ENCODE measurements at regions not wholly inside any gene's neighbourhood (a gene's known extent, or its start where the extent isn't known, plus 50 kb on each side); places are given as distances from the start of the nearest gene placed in this dataset.

GRCh38 chr12:127431594-127431993, 835.4 kb upstream of the TMEM132C start:
- H3K36me3 Mint-ChIP-seq, result no peaks in the 10 kb centered on the region
- H3K4me3 Mint-ChIP-seq, result no peak overlapping the region
- H3K4me1 Mint-ChIP-seq, result no peaks in the 10 kb centered on the region
- H3K27me3 Mint-ChIP-seq, result no peaks in the 10 kb centered on the region
- H3K27ac Mint-ChIP-seq, result no peak overlapping the region
- peaks cover 2 to 8% (median 4%) of the 10 kb centered on the region in 3 donors for H3K9me3 Mint-ChIP-seq

- peaks cover 6 to 15% (median 8%) of the 10 kb centered on the region in 3 donors for H3K9me3 Mint-ChIP-seq
- no peaks in the 10 kb centered on the region for H3K36me3 Mint-ChIP-seq
- H3K27me3 Mint-ChIP-seq, result no peaks in the 10 kb centered on the region
- no peak overlapping the region for H3K27ac Mint-ChIP-seq
- no peaks in the 10 kb centered on the region for H3K4me1 Mint-ChIP-seq
- no peak overlapping the region for H3K4me3 Mint-ChIP-seq
Observed at GRCh38 chr12:127435439-127435838, 831.5 kb upstream of the TMEM132C start.

GRCh38 chr12:127438512-127439244, 828.3 kb upstream of the TMEM132C start:
- Mint-ChIP-seq H3K27ac (no peak overlapping the region), H3K27me3 (no peaks in the 10 kb centered on the region), H3K4me3 (no peak overlapping the region), H3K4me1 (no peaks in the 10 kb centered on the region), H3K36me3 (no peaks in the 10 kb centered on the region), H3K9me3 (peaks cover 8 to 18% (median 13%) of the 10 kb centered on the region in 3 donors)

GRCh38 chr12:127445581-127446139, 821.3 kb upstream of the TMEM132C start:
- H3K4me3 Mint-ChIP-seq, result no peak overlapping the region
- no peaks in the 10 kb centered on the region for H3K36me3 Mint-ChIP-seq
- H3K4me1 Mint-ChIP-seq, result no peaks in the 10 kb centered on the region
- peaks cover 2 to 6% (median 3%) of the 10 kb centered on the region in 3 donors for H3K9me3 Mint-ChIP-seq
- H3K27me3 Mint-ChIP-seq, result no peaks in the 10 kb centered on the region
- H3K27ac Mint-ChIP-seq, result no peak overlapping the region

- no peaks in the 10 kb centered on the region for H3K27me3 Mint-ChIP-seq
- H3K27ac Mint-ChIP-seq, result no peak overlapping the region
- no peak overlapping the region for H3K4me3 Mint-ChIP-seq
- H3K9me3 Mint-ChIP-seq, result peaks cover 0 to 3% (median 2%) of the 10 kb centered on the region in 3 donors
- no peaks in the 10 kb centered on the region for H3K4me1 Mint-ChIP-seq
- H3K36me3 Mint-ChIP-seq, result no peaks in the 10 kb centered on the region
Observed at GRCh38 chr12:127448906-127449305, 818.1 kb upstream of the TMEM132C start.

GRCh38 chr12:127450826-127451225, 816.1 kb upstream of the TMEM132C start:
- H3K36me3 Mint-ChIP-seq, result no peaks in the 10 kb centered on the region
- H3K27me3 Mint-ChIP-seq, result peaks cover 2% of the 10 kb centered on the region
- peaks cover 0 to 3% (median 2%) of the 10 kb centered on the region in 3 donors for H3K9me3 Mint-ChIP-seq
- no peak overlapping the region for H3K4me3 Mint-ChIP-seq
- H3K4me1 Mint-ChIP-seq, result no peaks in the 10 kb centered on the region
- no peak overlapping the region for H3K27ac Mint-ChIP-seq

- Mint-ChIP-seq H3K4me1 (no peaks in the 10 kb centered on the region), H3K36me3 (no peaks in the 10 kb centered on the region), H3K4me3 (no peak overlapping the region), H3K9me3 (peaks cover 1 to 7% (median 2%) of the 10 kb centered on the region in 3 donors), H3K27me3 (peaks cover 4% of the 10 kb centered on the region), H3K27ac (no peak overlapping the region)
Observed at GRCh38 chr12:127455347-127456265, 811.4 kb upstream of the TMEM132C start.

GRCh38 chr12:127457726-127458125, 809.2 kb upstream of the TMEM132C start:
- peaks cover 4% of the 10 kb centered on the region for H3K27me3 Mint-ChIP-seq
- no peak overlapping the region for H3K4me3 Mint-ChIP-seq
- H3K4me1 Mint-ChIP-seq, result no peaks in the 10 kb centered on the region
- H3K36me3 Mint-ChIP-seq, result no peaks in the 10 kb centered on the region
- H3K9me3 Mint-ChIP-seq, result peaks cover 1 to 4% (median 2%) of the 10 kb centered on the region in 3 donors
- H3K27ac Mint-ChIP-seq, result no peak overlapping the region

- no peak overlapping the region for H3K4me3 Mint-ChIP-seq
- peaks cover 0 to 5% (median 1%) of the 10 kb centered on the region in 3 donors for H3K9me3 Mint-ChIP-seq
- H3K27ac Mint-ChIP-seq, result no peak overlapping the region
- no peaks in the 10 kb centered on the region for H3K36me3 Mint-ChIP-seq
- H3K27me3 Mint-ChIP-seq, result peaks cover 4% of the 10 kb centered on the region
- no peaks in the 10 kb centered on the region for H3K4me1 Mint-ChIP-seq
Observed at GRCh38 chr12:127459166-127459565, 807.8 kb upstream of the TMEM132C start.

- peaks cover 0 to 9% (median 1%) of the 10 kb centered on the region in 3 donors for H3K9me3 Mint-ChIP-seq
- H3K27ac Mint-ChIP-seq, result no peak overlapping the region
- no peaks in the 10 kb centered on the region for H3K4me1 Mint-ChIP-seq
- H3K36me3 Mint-ChIP-seq, result no peaks in the 10 kb centered on the region
- peaks cover 4% of the 10 kb centered on the region for H3K27me3 Mint-ChIP-seq
- no peak overlapping the region for H3K4me3 Mint-ChIP-seq
Observed at GRCh38 chr12:127459687-127460086, 807.3 kb upstream of the TMEM132C start.

- peaks cover 0 to 9% (median 4%) of the 10 kb centered on the region in 3 donors for H3K9me3 Mint-ChIP-seq
- no peaks in the 10 kb centered on the region for H3K4me1 Mint-ChIP-seq
- no peak overlapping the region for H3K4me3 Mint-ChIP-seq
- no peaks in the 10 kb centered on the region for H3K27me3 Mint-ChIP-seq
- no peaks in the 10 kb centered on the region for H3K36me3 Mint-ChIP-seq
- H3K27ac Mint-ChIP-seq, result no peak overlapping the region
Observed at GRCh38 chr12:127463237-127463636, 803.7 kb upstream of the TMEM132C start.

- Mint-ChIP-seq H3K27me3 (no peaks in the 10 kb centered on the region), H3K4me1 (no peaks in the 10 kb centered on the region), H3K4me3 (no peak overlapping the region)
Observed at GRCh38 chr12:127469331-127469730, 797.6 kb upstream of the TMEM132C start.

GRCh38 chr12:127473766-127474165, 793.2 kb upstream of the TMEM132C start:
- H3K9me3 Mint-ChIP-seq, result peaks cover 0 to 3% (median 0%) of the 10 kb centered on the region in 3 donors
- no peak overlapping the region for H3K4me3 Mint-ChIP-seq
- H3K27me3 Mint-ChIP-seq, result no peaks in the 10 kb centered on the region
- H3K27ac Mint-ChIP-seq, result no peak overlapping the region
- no peaks in the 10 kb centered on the region for H3K36me3 Mint-ChIP-seq
- no peaks in the 10 kb centered on the region for H3K4me1 Mint-ChIP-seq

More at GRCh38 chr12:127469331-127469730, 797.6 kb upstream of the TMEM132C start:
- no peaks in the 10 kb centered on the region for H3K36me3 Mint-ChIP-seq
- H3K27ac Mint-ChIP-seq, result no peak overlapping the region
- H3K9me3 Mint-ChIP-seq, result peaks cover 2 to 4% (median 2%) of the 10 kb centered on the region in 3 donors

GRCh38 chr12:127479256-127479655, 787.7 kb upstream of the TMEM132C start:
- Mint-ChIP-seq H3K27ac (no peak overlapping the region), H3K4me3 (no peak overlapping the region), H3K36me3 (no peaks in the 10 kb centered on the region), H3K27me3 (no peaks in the 10 kb centered on the region), H3K4me1 (no peaks in the 10 kb centered on the region), H3K9me3 (peaks cover 0 to 6% (median 0%) of the 10 kb centered on the region in 3 donors)

GRCh38 chr12:127480775-127481314, 786.1 kb upstream of the TMEM132C start:
- Mint-ChIP-seq H3K27me3 (no peaks in the 10 kb centered on the region), H3K4me3 (no peak overlapping the region), H3K36me3 (no peaks in the 10 kb centered on the region), H3K27ac (no peak overlapping the region), H3K9me3 (peaks cover 0 to 4% (median 0%) of the 10 kb centered on the region in 3 donors), H3K4me1 (no peaks in the 10 kb centered on the region)

Data from IgD-negative memory B cell (primary cell).